DMS 273 treated with DMSO at 0.1 percent for 48 hours (cell line): ENCODE measurements at regions not wholly inside any gene's neighbourhood (a gene's known extent, or its start where the extent isn't known, plus 50 kb on each side); places are given as distances from the start of the nearest gene placed in this dataset.
A peak's percentile ranks its signal among the peaks of the same experiment; 100 is the strongest.
"Not testable (repeated sequence)": the region's sequence is repeated elsewhere in the genome, so short reads cannot be mapped to it uniquely, and the experiment has no call there.

Experiments
- DNase-seq: peaks from one replicate; lab custom pipeline; 2025; lab: John Stamatoyannopoulos, UW

DNA sequence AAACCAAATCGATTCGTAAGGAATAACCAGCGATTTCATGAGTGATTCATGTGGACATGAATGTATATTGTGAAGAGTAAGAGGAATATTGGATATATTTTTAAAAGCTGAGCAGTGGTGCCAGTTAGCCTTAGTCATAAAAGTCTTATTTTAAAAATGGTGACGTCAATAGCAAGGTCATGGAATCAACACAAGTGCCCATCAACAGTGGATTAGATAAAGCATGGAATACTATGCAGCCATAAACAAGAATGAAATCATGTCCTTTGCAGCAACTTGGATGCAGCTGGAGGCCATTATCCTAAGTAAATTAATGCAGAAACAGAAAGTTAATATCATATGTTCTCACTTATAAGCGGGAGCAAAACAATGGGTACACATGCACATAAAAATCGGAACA is 89.0 kb upstream of the STOX2 start:
- DNase-seq, result no peak

DNA sequence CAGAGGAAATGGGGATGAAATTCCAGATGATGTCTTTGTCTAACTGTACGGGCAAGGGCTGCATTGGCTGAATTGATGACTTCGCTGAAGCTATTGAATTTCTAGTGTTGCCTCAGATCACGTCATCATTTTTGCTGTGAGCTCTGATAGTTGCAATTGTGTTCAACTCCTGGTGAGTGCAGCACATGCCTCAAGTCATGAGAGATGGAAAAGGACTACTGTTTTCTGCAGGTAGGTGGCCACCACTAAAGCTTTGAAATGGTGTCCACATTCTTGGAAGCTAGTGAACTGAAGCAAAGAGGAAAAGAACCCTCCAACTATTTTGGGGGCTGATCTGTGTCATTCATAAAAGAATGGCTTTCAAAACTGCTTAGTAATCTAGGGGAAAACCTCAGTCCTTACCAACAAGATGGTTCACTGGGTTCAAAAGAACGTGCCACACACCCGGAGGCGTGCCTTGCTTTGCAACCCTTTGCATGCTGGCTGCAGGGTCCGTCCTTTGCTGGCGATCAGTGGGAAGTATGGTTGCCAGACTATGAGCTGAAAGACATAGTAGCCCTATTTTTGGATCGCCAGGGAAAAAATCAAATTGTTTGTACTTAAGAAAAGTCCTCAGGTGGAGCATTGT is 88.1 kb upstream of the STOX2 start:
- DNase-seq, result no peak

DNA sequence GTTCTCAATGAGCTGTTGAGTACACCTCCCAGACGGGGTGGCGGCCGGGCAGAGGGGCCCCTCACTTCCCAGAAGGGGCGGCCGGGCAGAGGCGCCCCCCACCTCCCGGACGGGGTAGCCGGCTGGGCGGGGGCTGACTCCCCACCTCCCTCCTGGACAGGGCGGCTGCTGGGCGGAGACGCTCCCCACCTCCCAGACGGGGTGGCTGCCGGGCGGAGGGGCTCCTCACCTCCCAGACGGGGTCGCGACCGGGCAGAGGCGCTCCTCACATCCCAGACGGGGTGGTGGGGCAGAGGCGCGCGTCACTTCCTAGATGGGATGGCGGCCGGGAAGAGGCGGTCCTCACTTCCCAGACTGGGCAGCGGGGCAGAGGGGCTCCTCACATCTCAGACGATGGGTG is 86.5 kb upstream of the STOX2 start:
- DNase-seq, result not testable (repeated sequence)

DNA sequence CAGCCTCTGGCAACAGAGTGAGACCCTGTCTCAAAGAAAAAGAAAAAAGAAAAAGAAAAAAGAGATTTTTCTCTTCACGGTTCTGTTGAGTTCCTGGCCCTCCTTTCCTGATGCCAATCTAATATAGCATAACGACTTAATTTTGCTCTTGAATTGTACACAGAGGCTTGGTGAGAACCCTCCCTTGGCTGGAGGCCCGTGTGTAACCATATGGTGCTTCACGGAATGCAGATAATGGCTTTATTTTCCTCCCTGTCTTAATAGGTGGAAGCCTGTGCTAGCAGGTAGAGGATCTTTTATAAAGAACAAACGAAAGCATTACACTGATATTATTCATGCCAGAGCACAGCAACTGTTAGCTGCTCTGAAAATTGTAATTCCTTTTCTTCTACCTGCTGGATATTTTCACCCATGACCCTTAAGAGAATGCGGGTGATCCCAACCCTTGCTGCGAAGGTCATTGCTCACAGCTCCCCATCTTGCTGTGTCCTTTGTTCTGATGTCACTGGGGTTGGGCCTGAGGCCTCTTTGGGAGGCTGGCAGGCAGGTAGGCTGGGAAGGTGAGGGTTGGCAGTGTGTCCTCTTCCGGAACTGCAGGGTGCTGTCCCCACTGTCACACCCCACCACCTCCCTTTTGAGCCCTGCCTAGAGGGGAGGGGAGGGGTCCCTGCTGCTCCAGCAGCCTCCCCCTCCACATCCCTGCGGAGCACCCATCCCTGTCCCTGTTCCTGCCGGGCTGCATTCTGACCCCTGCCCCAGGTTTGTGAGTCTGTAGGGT is 83.8 kb upstream of the STOX2 start:
- peak; percentile 34 for DNase-seq

DNA sequence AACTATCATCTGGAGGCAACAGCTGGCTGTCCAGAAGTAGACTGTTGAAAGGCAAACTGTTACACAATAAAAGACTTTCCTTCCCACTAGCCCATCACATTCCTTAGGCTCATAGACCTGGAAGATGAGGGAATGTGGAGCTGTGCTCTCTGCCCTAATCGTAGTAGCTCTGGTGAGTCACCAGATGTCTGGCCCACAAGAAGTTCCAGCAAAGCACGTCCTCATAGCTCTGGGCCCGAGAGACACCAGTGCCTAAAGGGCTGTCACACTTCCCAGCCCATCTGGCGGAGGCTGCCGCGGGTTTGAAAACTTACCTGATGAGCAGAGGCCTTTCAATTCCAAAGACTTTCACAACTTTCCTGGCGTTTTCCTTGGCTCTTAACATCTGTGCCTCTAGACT is 81.7 kb upstream of the STOX2 start:
- peak; percentile 68 for DNase-seq

DNA sequence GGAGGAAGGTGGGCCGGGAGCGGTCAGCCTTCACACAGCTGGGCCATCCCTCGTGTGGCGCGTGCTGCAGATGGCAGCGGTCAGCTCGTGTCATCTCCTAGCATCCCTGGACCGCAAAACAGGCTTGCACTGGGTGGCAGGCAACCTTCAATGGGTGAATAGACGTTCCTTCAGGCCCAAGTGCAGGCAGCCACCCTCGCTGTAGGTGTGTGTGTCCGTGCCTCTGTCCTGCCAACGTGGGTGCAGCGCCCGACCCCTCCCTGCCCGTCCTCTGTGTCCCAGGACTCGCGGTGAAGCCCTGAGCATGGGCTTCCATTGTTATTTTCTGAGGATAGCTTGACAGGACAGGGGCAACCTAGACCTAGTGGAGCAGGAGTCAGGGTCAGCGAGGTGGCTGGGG is 79.8 kb upstream of the STOX2 start:
- no peak for DNase-seq

DNA sequence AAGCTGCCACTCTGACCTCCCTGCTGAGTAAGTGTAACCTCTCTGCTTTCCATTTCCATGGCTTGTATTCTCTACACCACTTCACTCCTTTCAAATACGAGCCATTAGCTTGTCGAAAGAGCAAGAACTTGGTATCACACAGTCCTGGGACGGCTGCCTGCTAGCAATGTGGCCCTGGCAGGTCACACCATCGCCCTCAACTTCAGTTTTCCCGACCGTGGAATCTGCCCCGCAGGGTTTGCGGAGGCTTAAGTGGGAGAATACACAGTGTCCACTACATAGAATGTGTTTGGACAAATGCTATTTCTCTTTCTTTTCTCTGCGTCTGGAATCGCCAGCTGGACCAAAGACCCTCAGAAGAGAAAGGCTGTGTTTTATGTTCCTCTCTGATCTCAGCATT is 78.6 kb upstream of the STOX2 start:
- DNase-seq, result no peak

DNA sequence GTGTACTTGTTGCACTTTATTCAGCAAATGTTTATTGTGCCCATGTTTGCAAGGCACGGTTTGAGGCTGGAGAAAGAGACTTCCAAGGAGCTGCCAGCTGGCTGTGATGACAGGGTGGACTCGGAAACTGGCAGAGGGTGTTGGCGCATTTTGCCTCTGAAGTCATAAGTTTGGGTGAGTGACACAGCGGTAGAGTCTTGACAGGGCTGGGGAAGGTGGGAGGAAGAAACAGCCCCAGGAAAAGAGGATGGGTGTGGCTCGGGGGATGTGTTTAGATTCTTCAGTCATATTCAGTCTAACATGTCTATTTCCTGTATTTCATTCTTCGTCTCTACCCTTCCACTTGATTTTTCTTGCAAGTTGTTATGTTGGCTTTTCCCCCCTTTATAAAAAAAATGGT is 77.0 kb upstream of the STOX2 start:
- no peak for DNase-seq

DNA sequence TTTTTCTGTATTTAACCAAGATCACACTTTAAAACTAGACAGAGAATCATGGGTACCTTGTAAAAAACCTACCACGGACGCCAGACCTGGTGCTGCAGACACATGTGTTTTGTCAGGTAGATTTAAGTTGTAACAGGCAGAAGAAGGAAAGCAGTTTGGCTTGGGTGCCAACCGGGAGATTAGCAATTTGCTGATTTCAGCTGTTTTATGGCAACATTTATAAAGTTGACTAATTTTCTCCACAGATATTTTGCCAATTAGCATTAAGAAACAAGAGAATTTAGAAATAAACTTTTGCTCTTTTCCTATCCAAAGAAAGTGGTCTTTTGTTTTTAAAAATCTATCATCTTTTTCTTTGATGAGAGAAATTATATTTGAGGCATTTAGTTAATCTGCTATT is 76.3 kb upstream of the STOX2 start:
- no peak for DNase-seq

DNA sequence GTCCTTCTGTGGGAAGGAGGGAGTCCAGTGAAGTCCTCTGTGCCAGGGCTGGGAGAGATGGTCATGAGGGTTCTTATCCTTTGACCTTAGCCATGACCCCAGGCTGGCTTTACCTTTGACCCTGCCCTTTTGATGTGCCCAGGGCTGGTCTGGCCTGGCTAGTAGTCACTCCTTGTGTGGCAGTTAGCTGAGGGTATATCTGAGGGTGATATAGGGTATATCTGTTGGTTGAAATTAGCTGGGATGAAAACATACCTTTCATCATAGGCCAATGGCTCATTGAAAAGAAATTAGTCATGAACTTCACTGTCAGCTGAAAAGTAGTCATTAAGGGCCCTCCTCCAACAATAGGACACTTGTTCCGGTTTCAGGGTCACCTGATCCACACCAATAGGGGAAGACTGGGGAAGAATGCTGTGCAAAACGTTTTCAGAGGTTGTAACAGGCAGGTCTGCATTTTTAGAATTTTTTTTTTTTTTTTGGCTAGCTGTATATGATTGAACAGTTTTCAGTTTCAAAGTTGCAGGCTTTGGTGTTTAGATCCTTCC is 74.6 kb upstream of the STOX2 start:
- no peak for DNase-seq

DNA sequence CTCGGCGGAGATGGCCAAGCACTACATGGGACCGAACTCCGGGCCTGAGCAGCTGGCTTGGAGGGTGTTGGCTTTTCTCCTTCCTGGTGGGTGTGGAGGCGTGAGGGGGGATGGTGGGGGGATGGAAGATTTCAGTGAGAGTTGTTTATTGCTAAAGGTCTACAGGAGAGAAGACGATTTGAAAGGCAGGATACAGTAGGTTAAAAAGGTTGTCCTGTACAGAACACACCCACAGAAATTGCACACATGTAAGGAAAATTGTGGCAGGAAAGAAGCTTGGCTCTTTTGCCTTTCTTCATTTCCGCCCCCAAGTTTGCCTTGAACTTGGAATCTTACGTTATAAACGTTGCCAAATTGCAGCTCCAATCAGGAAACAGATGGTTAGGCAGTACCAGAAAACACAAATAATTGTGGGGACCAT is 74.1 kb upstream of the STOX2 start:
- no peak for DNase-seq

DNA sequence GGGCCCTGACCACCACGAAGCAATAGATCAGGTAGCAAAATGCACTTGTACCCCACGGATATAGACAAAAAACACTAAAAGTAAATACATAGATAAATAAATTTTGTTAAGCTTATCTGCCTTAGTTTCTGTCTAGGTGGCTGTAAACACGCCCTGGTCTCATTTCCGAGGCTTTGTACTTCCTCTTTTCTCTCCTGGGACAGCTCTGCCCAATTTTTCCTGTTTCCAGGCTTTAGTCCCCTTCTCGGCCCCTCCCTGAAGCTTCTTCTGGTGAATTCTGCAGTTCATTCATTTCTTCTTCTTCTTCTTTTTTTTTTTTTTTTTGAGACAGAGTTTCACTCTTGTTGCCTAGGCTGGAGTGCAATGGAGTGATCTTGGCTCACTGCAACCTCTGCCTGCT is 73.4 kb upstream of the STOX2 start:
- no peak for DNase-seq

DNA sequence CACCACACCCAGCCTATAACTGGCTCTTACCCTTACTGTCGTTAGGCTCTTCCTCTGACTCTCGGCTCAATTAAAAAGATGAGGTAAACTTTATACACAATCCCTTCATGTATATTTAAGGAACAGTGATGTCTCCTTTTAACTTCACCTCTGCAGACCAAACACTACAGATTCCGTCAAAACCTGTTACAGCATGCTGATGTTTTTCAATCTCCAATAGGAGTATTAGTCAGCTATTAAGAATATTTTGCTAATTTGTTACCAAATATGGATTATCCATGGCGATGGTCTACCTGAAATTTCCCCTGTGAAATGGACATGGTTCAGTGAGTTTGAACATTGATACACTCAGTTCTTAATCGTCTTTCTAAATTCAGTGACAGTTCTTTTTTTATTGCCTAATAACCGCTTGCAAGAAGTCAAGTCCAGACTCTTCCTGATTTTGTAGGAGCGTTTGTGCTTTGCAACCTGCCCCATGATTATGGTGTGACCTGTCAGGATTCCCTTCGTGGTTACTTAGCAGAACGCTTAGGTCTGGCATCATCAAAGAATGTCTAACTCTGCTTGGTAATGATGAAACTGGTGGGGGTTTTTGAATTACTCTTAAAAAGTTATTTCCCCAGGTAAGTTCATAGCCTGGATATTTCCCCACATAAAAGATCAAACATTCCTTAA is 72.2 kb upstream of the STOX2 start:
- no peak for DNase-seq

DNA sequence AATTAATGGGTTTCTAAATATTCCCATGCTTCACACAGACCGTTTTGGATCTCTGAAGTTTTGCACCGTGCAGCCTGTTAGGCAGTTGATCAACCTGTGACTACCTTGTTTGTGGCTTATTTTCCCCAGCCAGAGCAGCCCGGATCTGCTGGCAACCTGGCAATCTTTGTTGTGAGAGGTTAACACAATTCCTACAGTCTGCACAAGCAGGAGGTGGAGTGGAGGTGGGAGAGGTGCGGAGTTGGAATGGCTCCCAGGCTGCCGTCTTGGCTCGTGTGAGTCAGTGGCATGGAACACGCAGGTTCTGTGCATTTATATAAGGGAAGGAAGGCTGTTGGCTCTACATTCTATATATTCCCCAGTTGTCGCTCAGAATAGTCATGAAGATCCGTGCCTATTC is 70.9 kb upstream of the STOX2 start:
- no peak for DNase-seq

DNA sequence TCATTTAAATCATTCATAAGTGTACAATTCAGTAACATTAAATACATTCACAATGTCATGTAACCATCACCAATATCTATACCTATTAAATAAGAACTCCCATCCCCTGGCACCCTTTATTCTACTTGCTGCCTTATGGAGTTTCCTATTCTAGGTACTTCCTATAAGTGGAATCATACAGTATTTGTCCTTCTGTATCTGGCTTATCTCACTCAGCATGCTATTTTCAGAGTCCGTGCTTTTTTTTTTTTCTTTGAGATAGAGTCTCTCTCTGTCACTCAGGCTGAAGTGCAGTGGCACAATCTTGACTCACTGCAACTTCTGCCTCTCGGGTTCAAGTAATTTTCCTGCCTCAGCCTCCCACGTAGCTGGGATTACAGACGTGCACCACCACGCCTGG is 67.9 kb upstream of the STOX2 start:
- DNase-seq, result no peak

DNA sequence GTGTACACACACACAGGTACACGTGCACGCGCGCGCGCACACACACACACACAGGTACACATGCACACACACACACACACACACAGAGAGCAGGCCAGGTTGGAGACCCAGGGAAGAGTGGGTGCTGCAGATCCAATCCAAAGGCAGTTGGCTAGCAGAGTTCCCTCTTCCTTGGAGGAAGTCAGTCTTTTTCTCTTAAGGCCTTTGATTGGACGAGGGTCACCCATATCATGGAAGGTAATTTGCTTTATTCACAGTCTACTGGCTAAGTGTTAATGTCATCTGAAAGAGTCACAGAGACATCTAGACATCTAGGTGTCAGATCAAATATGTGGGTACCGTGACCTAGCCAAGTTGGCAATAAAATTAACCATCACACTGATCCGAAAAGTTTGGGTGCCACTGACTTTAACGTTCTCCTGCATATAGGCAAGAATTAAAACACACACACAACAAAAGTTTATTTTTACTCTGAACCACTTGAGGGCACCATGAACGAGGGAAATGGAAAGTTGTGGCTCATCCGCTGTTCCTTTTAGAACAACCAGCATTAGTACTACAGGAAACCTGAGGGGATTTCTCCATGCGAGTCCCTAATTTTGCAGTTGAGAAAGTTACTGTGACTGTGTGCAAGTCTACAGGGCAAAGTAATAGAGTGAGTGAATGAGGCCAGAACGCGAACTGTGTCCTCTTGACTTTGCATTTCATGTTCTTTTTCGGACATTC is 66.0 kb upstream of the STOX2 start:
- DNase-seq, result peak; percentile 9

DNA sequence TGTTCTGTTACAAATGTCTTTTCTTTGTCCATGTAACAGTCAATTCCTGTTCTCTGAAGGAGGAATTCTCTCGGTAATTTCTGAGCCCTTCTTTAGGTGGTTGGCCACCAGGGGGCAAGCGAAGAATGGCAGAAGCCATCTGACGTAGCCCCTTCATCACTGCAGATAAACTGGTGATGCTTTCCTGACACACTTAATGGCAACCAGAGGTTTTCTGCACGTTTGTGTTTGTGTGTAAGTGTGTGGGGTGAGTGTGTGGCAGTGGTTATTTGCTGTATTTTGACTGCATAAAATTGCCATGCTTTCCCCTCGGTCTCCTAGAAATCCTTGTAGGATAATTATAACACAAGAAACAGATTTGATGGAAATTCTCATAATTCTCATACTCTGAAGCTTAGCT is 64.8 kb upstream of the STOX2 start:
- DNase-seq, result peak; percentile 4

DNA sequence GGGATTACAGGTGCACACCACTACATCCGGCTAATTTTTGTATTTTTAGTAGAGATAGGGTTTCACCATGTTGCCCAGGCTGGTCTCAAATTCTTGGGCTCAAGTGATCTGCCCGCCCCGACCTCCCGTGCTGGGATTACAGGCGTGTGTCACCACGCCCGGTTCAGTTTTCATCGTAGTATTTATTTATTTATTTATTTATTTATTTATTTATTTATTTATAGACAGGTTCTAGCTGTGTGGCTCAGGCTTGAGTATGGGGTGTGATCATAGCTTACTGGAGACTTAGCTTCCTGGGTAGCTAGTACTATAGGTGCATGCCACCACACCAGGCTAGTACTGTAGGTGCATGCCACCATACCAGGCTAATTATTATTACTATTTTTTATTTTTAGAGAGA is 64.1 kb upstream of the STOX2 start:
- no peak for DNase-seq

DNA sequence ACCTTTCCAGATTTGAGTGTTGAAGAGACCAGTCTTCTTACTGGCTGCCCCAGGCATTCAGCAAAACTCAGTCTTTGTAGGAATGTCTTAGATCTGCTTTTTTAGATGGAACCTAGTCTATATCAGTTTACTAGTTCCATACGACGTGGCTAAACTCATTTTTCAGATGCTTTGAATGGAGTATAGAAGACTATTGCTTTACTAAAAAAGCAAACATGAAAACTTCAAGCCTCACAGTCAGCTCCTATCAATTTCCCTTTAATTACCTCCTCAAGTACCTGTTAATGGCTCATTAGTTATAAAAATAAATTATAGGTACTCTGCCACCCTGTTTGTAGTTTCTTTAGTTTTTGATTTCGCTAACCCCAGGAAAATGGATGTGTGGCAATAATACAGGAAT is 63.0 kb upstream of the STOX2 start:
- no peak for DNase-seq

DNA sequence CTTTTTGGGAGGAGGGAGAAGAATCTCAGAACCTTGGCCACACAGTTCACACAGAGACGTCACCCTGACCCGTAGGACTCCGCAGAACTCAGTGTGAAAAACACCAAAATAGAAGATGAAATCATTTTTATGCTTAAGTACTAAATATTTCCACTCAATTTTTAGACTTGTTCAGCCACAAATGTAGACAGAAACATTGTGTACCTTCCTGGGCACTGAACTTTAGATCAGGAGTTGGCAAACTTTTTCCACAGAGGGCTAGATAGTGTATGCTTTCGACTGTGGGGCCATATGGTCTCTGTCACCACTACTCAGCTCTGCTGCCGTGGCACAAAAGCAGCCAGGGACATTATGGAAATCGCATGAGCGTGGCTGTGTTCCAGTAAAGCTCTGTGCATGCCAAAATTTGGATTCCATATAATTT is 61.8 kb upstream of the STOX2 start:
- no peak for DNase-seq

DNA sequence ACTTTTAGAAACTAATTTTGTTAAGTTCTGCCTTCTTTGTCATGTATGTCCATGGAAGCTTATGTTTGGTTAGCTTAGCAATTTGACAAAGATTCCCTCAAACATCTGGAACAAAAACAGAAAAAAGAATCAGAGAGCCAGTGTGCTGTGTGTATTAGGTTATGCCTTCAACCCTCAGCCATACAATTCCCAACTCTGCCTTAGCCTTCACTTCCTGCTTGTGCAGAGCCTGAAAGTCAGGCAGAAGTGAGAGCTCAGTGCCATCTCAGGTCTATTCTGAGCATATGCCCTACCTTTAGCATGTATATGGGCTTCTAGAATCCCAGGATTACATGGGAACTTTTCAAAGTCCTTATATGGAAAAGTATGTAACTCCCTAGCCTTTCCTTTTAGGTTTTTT is 58.2 kb upstream of the STOX2 start:
- no peak for DNase-seq

DNA sequence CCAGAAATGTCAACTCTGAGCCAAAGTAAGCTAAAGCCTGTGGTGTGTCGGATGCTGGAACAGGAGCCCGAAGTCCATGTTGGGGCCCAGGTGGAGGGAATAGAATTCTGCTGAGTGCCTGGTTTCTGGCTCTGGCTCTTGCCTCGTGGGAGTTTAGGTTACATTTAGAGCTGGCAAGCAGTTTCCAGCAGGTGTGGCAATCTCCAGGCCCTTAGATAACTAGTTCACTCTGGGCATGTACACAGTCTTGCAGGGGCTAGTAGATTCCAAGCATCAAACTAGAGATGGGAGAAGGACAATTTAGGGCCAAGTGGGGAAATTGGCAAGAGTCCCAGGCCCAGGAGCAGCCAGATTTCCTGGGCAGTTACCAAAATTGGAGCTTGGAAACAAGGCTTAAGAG is 56.3 kb upstream of the STOX2 start:
- DNase-seq, result no peak
